ENCODE measurements at regions not wholly inside any gene's neighbourhood (a gene's known extent, or its start where the extent isn't known, plus 50 kb on each side); places are given as distances from the start of the nearest gene placed in this dataset.
A peak's percentile ranks its signal among the peaks of the same experiment; 100 is the strongest.

- no peak for TF ChIP-seq THYN1 (CRISPR knock-in tag; IDR thresholded peaks at IDR 0.05; ENCODE audit: borderline replicate concordance, low read depth)
- TF ChIP-seq ZNF343 (CRISPR knock-in tag; IDR thresholded peaks at IDR 0.05), result no peak
- TF ChIP-seq CBX1 (IDR thresholded peaks at IDR 0.05; ENCODE audit: low read depth), result no peak
- TF ChIP-seq TFDP1 (CRISPR knock-in tag; IDR thresholded peaks at IDR 0.05; ENCODE audit: borderline replicate concordance), result no peak
- no peak for TF ChIP-seq ZFX (CRISPR knock-in tag; IDR thresholded peaks at IDR 0.05; ENCODE audit: low read depth)
- peak; percentile 95 for TF ChIP-seq HDAC2 (CRISPR knock-in tag; IDR thresholded peaks at IDR 0.05)
- no peak for TF ChIP-seq ZNF101 (CRISPR knock-in tag; IDR thresholded peaks at IDR 0.05; ENCODE audit: borderline replicate concordance, low read depth)
- TF ChIP-seq TRIM24 (CRISPR knock-in tag; IDR thresholded peaks at IDR 0.05), result no peak
- TF ChIP-seq ZNF784 (CRISPR knock-in tag; IDR thresholded peaks at IDR 0.05; ENCODE audit: borderline replicate concordance), result no peak
- 0 out of 2 replicates have a peak, but pooled peaks have one; percentile 59 for TF ChIP-seq HMGXB3 (CRISPR knock-in tag; IDR thresholded peaks at IDR 0.05; ENCODE audit: borderline replicate concordance)
- no peak for TF ChIP-seq ZNF530 (CRISPR knock-in tag; IDR thresholded peaks at IDR 0.05; ENCODE audit: low read depth)
- TF ChIP-seq NFKBIZ (CRISPR knock-in tag; IDR thresholded peaks at IDR 0.05), result peak; percentile 66; the same call in 1 of the 2 replicates
- TF ChIP-seq GATAD1 (CRISPR knock-in tag; IDR thresholded peaks at IDR 0.05), result peak; percentile 29; the same call in 1 of the 2 replicates
- no peak for TF ChIP-seq CCDC6 (CRISPR knock-in tag; IDR thresholded peaks at IDR 0.05)
- TF ChIP-seq PRDM15 (CRISPR knock-in tag; IDR thresholded peaks at IDR 0.05), result no peak
- TF ChIP-seq IKZF4 (CRISPR knock-in tag; IDR thresholded peaks at IDR 0.05; ENCODE audit: borderline replicate concordance, low read depth, not compliant biosample characterization), result no peak
Observed at GRCh38 chr14:101040538-101041442, 137.3 kb upstream of the RTL1 start (continued).
